ENCODE measurements at regions not wholly inside any gene's neighbourhood (a gene's known extent, or its start where the extent isn't known, plus 50 kb on each side); places are given as distances from the start of the nearest gene placed in this dataset.

- TF ChIP-seq ZNF462 (CRISPR knock-in tag; IDR thresholded peaks at IDR 0.05) (no peak), CREB1 (CRISPR knock-in tag; IDR thresholded peaks at IDR 0.05; ENCODE audit: low read depth) (no peak)
These were observed 476.2 kb downstream of the RAB28 start (continued) for GRCh38 chr4:13007802-13008470.

- no peaks in the 10 kb centered on the region; the same call in 2 of the 3 replicates for H3K4me1 Mint-ChIP-seq
- no peak overlapping the region for H3K4me3 Mint-ChIP-seq
- H3K27ac Mint-ChIP-seq, result no peak overlapping the region
- H3K79me2 ChIP-seq (replicated peaks; ENCODE audit: insufficient read depth), result no peaks in the 10 kb centered on the region
- no peaks in the 10 kb centered on the region for H3K4me1 ChIP-seq (ENCODE audit: insufficient read depth)
- H3K27me3 Mint-ChIP-seq (ENCODE audit: insufficient read depth, low read depth, poor library complexity), result peaks cover 6% of the 10 kb centered on the region
- H3K36me3 ChIP-seq (ENCODE audit: insufficient read depth), result no peaks in the 10 kb centered on the region
- peak; percentile 48 for DNase-seq (ENCODE audit: low spot score)
- no peak overlapping the region for H2AFZ ChIP-seq
- no peak overlapping the region for H3K4me2 ChIP-seq
- no peaks in the 10 kb centered on the region for H3K27me3 ChIP-seq (ENCODE audit: insufficient read depth)
- H3K27ac ChIP-seq (ENCODE audit: low read depth), result no peak overlapping the region
- H4K20me1 ChIP-seq (replicated peaks; ENCODE audit: insufficient read depth), result no peaks in the 10 kb centered on the region
- no peaks in the 10 kb centered on the region for H3F3A ChIP-seq (replicated peaks; ENCODE audit: low read depth)
- no peak overlapping the region for H3K4me3 ChIP-seq
- H3K9me2 ChIP-seq (ENCODE audit: insufficient read depth), result no peaks in the 10 kb centered on the region
- peaks cover 6% of the 10 kb centered on the region; the same call in 2 of the 3 replicates for H3K36me3 Mint-ChIP-seq (ENCODE audit: low read depth)
- peak; percentile 68 for ATAC-seq
- peaks cover 8% of the 10 kb centered on the region; the same call in 2 of the 3 replicates for H3K9me3 Mint-ChIP-seq
- TF ChIP-seq ZNF462 (CRISPR knock-in tag; IDR thresholded peaks at IDR 0.05) (no peak), JUNB (IDR thresholded peaks at IDR 0.05; ENCODE audit: unreplicated experiment) (no peak), NANOG (IDR thresholded peaks at IDR 0.05; ENCODE audit: borderline replicate concordance) (no peak; the same call in 1 of the 2 replicates)
- TF ChIP-seq, protein P1, sequence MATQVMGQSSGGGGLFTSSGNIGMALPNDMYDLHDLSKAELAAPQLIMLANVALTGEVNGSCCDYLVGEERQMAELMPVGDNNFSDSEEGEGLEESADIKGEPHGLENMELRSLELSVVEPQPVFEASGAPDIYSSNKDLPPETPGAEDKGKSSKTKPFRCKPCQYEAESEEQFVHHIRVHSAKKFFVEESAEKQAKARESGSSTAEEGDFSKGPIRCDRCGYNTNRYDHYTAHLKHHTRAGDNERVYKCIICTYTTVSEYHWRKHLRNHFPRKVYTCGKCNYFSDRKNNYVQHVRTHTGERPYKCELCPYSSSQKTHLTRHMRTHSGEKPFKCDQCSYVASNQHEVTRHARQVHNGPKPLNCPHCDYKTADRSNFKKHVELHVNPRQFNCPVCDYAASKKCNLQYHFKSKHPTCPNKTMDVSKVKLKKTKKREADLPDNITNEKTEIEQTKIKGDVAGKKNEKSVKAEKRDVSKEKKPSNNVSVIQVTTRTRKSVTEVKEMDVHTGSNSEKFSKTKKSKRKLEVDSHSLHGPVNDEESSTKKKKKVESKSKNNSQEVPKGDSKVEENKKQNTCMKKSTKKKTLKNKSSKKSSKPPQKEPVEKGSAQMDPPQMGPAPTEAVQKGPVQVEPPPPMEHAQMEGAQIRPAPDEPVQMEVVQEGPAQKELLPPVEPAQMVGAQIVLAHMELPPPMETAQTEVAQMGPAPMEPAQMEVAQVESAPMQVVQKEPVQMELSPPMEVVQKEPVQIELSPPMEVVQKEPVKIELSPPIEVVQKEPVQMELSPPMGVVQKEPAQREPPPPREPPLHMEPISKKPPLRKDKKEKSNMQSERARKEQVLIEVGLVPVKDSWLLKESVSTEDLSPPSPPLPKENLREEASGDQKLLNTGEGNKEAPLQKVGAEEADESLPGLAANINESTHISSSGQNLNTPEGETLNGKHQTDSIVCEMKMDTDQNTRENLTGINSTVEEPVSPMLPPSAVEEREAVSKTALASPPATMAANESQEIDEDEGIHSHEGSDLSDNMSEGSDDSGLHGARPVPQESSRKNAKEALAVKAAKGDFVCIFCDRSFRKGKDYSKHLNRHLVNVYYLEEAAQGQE (IDR thresholded peaks at IDR 0.05; ENCODE audit: unreplicated experiment), result no peak
These were observed 490.2 kb downstream of the RAB28 start for GRCh38 chr4:12993923-12994322.
